HG02885 (cell line): ENCODE measurements at regions not wholly inside any gene's neighbourhood (a gene's known extent, or its start where the extent isn't known, plus 50 kb on each side); places are given as distances from the start of the nearest gene placed in this dataset.

ENCODE experiments used
- ATAC-seq: cut with Tn5 transposase; IDR thresholded peaks from one replicate; pipeline ENCODE4 v1.9.1; 2021; ENCODE audit warnings: mild to moderate bottlenecking; ENCODE audit not compliant: unreplicated experiment, poor library complexity

- no peak for ATAC-seq
Observed at GRCh38 chr2:105574796-105575344, 169.8 kb upstream of the NCK2 start.

GRCh38 chr2:105573910-105574655 is 170.6 kb upstream of the NCK2 start:
- ATAC-seq, result no peak

GRCh38 chr2:105573490-105573889 is 171.2 kb upstream of the NCK2 start:
- ATAC-seq, result no peak

GRCh38 chr2:105571445-105571987 is 172.7 kb upstream of the FHL2 start:
- ATAC-seq, result peak; percentile 63

- ATAC-seq, result no peak
Observed at GRCh38 chr2:105570757-105571156, 171.9 kb upstream of the FHL2 start.

- ATAC-seq, result no peak
Observed at GRCh38 chr2:105570326-105570725, 171.5 kb upstream of the FHL2 start.

GRCh38 chr2:105569606-105570005 is 170.8 kb upstream of the FHL2 start:
- ATAC-seq, result no peak

GRCh38 chr2:105567996-105568494 is 169.2 kb upstream of the FHL2 start:
- no peak for ATAC-seq

GRCh38 chr2:105563000-105563719 is 164.3 kb upstream of the FHL2 start:
- ATAC-seq, result no peak

- ATAC-seq, result no peak
Observed at GRCh38 chr2:105561401-105561800, 162.6 kb upstream of the FHL2 start.

- no peak for ATAC-seq
Observed at GRCh38 chr2:105560157-105560556, 161.3 kb upstream of the FHL2 start.

GRCh38 chr2:105557021-105557920 is 158.4 kb upstream of the FHL2 start:
- ATAC-seq, result no peak

- no peak for ATAC-seq
Observed at GRCh38 chr2:105556366-105556765, 157.5 kb upstream of the FHL2 start.

- ATAC-seq, result no peak
Observed at GRCh38 chr2:105554235-105554634, 155.4 kb upstream of the FHL2 start.

GRCh38 chr2:105553538-105554196 is 154.8 kb upstream of the FHL2 start:
- ATAC-seq, result no peak

- no peak for ATAC-seq
Observed at GRCh38 chr2:105546628-105546974, 147.8 kb upstream of the FHL2 start.

GRCh38 chr2:105545730-105546627 is 147.1 kb upstream of the FHL2 start:
- peak; percentile 82 for ATAC-seq

- no peak for ATAC-seq
Observed at GRCh38 chr2:105544591-105545377, 145.9 kb upstream of the FHL2 start.
